DOHH2 (cell line): ENCODE measurements at regions not wholly inside any gene's neighbourhood (a gene's known extent, or its start where the extent isn't known, plus 50 kb on each side); places are given as distances from the start of the nearest gene placed in this dataset.
"Not testable (repeated sequence)": the region's sequence is repeated elsewhere in the genome, so short reads cannot be mapped to it uniquely, and the experiment has no call there.

Source experiments
- H3F3A ChIP-seq: fragments of 200-600 bp; sonication (generic), shearing (Covaris generic); 2 replicates; pipeline ENCODE4 v1.6.0; 2016; ENCODE audit warnings: antibody characterized with exemption, mild to moderate bottlenecking; ENCODE audit not compliant: control insufficient read depth, insufficient read depth
- H3K27ac ChIP-seq: fragments of 200-600 bp; sonication (generic); 2 replicates; pipeline ENCODE4 v1.5.1; 2014; ENCODE audit warnings: low read depth, mild to moderate bottlenecking, low read length, moderate library complexity
- H3K27me3 ChIP-seq: fragments of 200-600 bp; sonication (generic); 2 replicates; pipeline ENCODE4 v1.6.1; 2014; ENCODE audit warnings: mild to moderate bottlenecking, low read length, mixed read lengths; ENCODE audit not compliant: control insufficient read depth
- H3K36me3 ChIP-seq: fragments of 200-600 bp; sonication (generic); 2 replicates; pipeline ENCODE4 v1.6.1; 2014; ENCODE audit warnings: mild to moderate bottlenecking, low read length, moderate library complexity, mixed read lengths; ENCODE audit not compliant: control insufficient read depth
- H3K4me1 ChIP-seq: fragments of 200-600 bp; sonication (generic); 2 replicates; pipeline ENCODE4 v1.6.1; 2014; ENCODE audit warnings: mild to moderate bottlenecking, low read length, mixed read lengths; ENCODE audit not compliant: control insufficient read depth
- H3K4me2 ChIP-seq: fragments of 200-600 bp; sonication (generic); 2 replicates; pipeline ENCODE4 v1.6.0; 2014; ENCODE audit warnings: mild to moderate bottlenecking, low read length, moderate library complexity
- H3K4me3 ChIP-seq: fragments of 200-600 bp; sonication (generic); 2 replicates; pipeline ENCODE4 v1.5.1; 2014; ENCODE audit warnings: mild to moderate bottlenecking, low read length, mixed read lengths
- H3K79me2 ChIP-seq: fragments of 200-600 bp; sonication (generic); 2 replicates; pipeline ENCODE4 v1.6.1; 2014; ENCODE audit warnings: mild to moderate bottlenecking, low read length, mixed read lengths; ENCODE audit not compliant: control insufficient read depth
- H3K9me2 ChIP-seq: fragments of 200-600 bp; sonication (generic); replicated peaks from 2 replicates; pipeline ENCODE4 v1.6.1; 2014; ENCODE audit warnings: mild to moderate bottlenecking, low read length, mixed read lengths; ENCODE audit not compliant: control insufficient read depth
- H3K9me3 ChIP-seq: fragments of 200-600 bp; sonication (generic); 2 replicates; pipeline ENCODE4 v1.6.1; 2014; ENCODE audit warnings: antibody characterized with exemption, low read length, mixed read lengths; ENCODE audit not compliant: control insufficient read depth, insufficient read depth
- H4K20me1 ChIP-seq: fragments of 200-600 bp; sonication (generic); 2 replicates; pipeline ENCODE4 v1.6.0; 2014; ENCODE audit warnings: low read depth, mild to moderate bottlenecking, antibody characterized with exemption, low read length, moderate library complexity; ENCODE audit not compliant: control insufficient read depth, insufficient read depth
- EZH2phosphoT487 ChIP-seq: fragments of 200-600 bp; sonication (generic); IDR thresholded peaks from 2 replicates; pipeline ENCODE4 v1.6.1; 2017; ENCODE audit warnings: borderline replicate concordance, mild to moderate bottlenecking, antibody characterized with exemption, low read length, moderate library complexity, mixed read lengths
- TF ChIP-seq, protein P1 (sequence below): fragments of 200-600 bp; sonication (generic); IDR thresholded peaks from one replicate; pipeline ENCODE4 v1.5.1; 2014; ENCODE audit warnings: antibody characterized with exemption, mild to moderate bottlenecking, low read depth, low read length; ENCODE audit not compliant: poor library complexity, severe bottlenecking

DNA sequence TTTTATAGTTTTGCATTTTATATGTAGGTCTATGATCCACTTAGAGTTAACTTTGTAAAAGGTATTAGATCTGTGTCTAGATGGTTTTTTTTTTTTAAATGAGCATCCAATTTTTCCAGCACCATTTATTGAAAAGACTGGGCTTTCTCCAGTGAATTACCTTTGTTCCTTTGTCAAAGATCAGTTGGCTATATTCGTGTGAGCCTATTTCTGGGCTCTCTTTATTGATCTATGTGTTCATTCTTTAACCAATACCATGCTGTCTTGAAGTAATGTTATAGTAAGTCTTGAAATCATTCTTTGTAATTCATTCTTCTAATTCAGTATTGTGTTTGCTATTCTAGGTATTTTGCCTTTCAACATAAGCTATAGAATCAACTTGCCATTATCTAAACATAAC lies 165.4 kb upstream of the ARPP21 start:
- Histone ChIP-seq H3K4me1 (no peaks in the 10 kb centered on the region), H3K4me2 (no peak overlapping the region), H3K4me3 (no peak overlapping the region), H3K9me3 (no peaks in the 10 kb centered on the region), H3K9me2 (no peaks in the 10 kb centered on the region), H3K27ac (no peak overlapping the region), H4K20me1 (no peaks in the 10 kb centered on the region), H3K36me3 (no peaks in the 10 kb centered on the region), H3K27me3 (no peaks in the 10 kb centered on the region), H3K79me2 (no peaks in the 10 kb centered on the region), H3F3A (no peaks in the 10 kb centered on the region)
- TF ChIP-seq, protein P1, sequence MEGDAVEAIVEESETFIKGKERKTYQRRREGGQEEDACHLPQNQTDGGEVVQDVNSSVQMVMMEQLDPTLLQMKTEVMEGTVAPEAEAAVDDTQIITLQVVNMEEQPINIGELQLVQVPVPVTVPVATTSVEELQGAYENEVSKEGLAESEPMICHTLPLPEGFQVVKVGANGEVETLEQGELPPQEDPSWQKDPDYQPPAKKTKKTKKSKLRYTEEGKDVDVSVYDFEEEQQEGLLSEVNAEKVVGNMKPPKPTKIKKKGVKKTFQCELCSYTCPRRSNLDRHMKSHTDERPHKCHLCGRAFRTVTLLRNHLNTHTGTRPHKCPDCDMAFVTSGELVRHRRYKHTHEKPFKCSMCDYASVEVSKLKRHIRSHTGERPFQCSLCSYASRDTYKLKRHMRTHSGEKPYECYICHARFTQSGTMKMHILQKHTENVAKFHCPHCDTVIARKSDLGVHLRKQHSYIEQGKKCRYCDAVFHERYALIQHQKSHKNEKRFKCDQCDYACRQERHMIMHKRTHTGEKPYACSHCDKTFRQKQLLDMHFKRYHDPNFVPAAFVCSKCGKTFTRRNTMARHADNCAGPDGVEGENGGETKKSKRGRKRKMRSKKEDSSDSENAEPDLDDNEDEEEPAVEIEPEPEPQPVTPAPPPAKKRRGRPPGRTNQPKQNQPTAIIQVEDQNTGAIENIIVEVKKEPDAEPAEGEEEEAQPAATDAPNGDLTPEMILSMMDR = no peak
- no peak for TF ChIP-seq EZH2phosphoT487

- not testable (repeated sequence) for H3K27ac ChIP-seq, H3K9me2 ChIP-seq, H3K27me3 ChIP-seq, H3K4me1 ChIP-seq, H3K36me3 ChIP-seq, H3K4me2 ChIP-seq, H3K79me2 ChIP-seq, H3K9me3 ChIP-seq, H4K20me1 ChIP-seq, H3F3A ChIP-seq, H3K4me3 ChIP-seq
These were observed 156.8 kb upstream of the ARPP21 start for GRCh38 chr3:35482566-35482965.

DNA sequence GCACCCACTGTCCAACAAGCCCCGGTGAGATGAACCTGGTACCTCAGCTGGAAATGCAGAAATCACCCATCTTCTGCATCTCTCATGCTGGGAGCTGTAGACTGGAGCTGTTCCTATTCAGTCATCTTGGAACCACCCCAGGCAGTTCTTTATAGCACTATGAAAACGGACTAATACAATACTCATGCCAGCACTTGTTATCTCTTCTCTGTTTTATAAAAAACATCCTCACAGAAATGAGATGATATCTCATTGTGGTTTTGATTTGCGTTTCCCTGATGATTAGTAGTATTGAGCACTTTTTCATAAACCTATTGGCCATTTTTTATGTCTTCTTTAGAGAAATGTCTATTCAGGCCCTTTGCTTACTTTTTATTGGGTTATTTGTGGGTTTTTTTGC lies 156.2 kb upstream of the ARPP21 start:
- Histone ChIP-seq H3K27me3 (no peaks in the 10 kb centered on the region), H3K27ac (no peak overlapping the region), H3K4me3 (no peak overlapping the region), H3K9me2 (no peaks in the 10 kb centered on the region), H3K79me2 (no peaks in the 10 kb centered on the region), H4K20me1 (no peaks in the 10 kb centered on the region), H3K36me3 (no peaks in the 10 kb centered on the region), H3K4me1 (no peaks in the 10 kb centered on the region), H3F3A (no peaks in the 10 kb centered on the region), H3K4me2 (no peak overlapping the region), H3K9me3 (no peaks in the 10 kb centered on the region)
- TF ChIP-seq EZH2phosphoT487 = no peak
- TF ChIP-seq, protein P1 = no peak

- no peaks in the 10 kb centered on the region for H3K36me3 ChIP-seq
- H3K4me1 ChIP-seq = no peaks in the 10 kb centered on the region
- H3K9me3 ChIP-seq = no peaks in the 10 kb centered on the region
- no peaks in the 10 kb centered on the region for H4K20me1 ChIP-seq
- TF ChIP-seq, protein P1 = no peak
- TF ChIP-seq EZH2phosphoT487 = no peak
- no peak overlapping the region for H3K27ac ChIP-seq
- no peaks in the 10 kb centered on the region for H3K27me3 ChIP-seq
- H3F3A ChIP-seq = no peaks in the 10 kb centered on the region
- no peak overlapping the region for H3K4me3 ChIP-seq
- no peak overlapping the region for H3K4me2 ChIP-seq
- no peaks in the 10 kb centered on the region for H3K79me2 ChIP-seq
- H3K9me2 ChIP-seq = no peaks in the 10 kb centered on the region
These were observed 154.3 kb upstream of the ARPP21 start for GRCh38 chr3:35484929-35485530.
